BJ (cell line): ENCODE measurements at regions not wholly inside any gene's neighbourhood (a gene's known extent, or its start where the extent isn't known, plus 50 kb on each side); places are given as distances from the start of the nearest gene placed in this dataset.

Experiments
- CTCF ChIA-PET: fragments of 350-600 bp; formaldehyde crosslinking; extraction: SDS; loops from one replicate; lab custom pipeline; 2021; ENCODE audit warnings: antibody characterized with exemption, inconsistent platforms; lab: Yijun Ruan, JAX
- POLR2A ChIA-PET: fragments of 300-600 bp; sonication (Branson Sonifier 250); formaldehyde crosslinking; extraction: SDS; loops from one replicate; lab custom pipeline; 2021; ENCODE audit warnings: antibody characterized with exemption; lab: Charles Lee
- DNase-seq: peaks from one replicate; pipeline ENCODE4 v3.0.0-alpha.2; 2011; ENCODE audit warnings: low read depth
- H3K27me3 ChIP-seq: 2 replicates; pipeline ENCODE4 v1.6.0; 2011; ENCODE audit warnings: low read length; ENCODE audit not compliant: control insufficient read depth, insufficient read depth
- H3K36me3 ChIP-seq: 2 replicates; pipeline ENCODE4 v1.5.1; 2011; ENCODE audit warnings: low read length; ENCODE audit not compliant: control insufficient read depth, insufficient read depth
- H3K4me3 ChIP-seq: 2 replicates; pipeline ENCODE4 v1.5.1; 2011; ENCODE audit warnings: low read depth, mild to moderate bottlenecking, control low read depth, low read length
- TF ChIP-seq, protein P1 (sequence below): IDR thresholded peaks from 2 replicates; pipeline ENCODE4 v1.5.1; 2011; ENCODE audit warnings: low read depth, mild to moderate bottlenecking, control low read depth, inconsistent platforms, low read length, moderate library complexity; ENCODE audit not compliant: insufficient read depth

DNA sequence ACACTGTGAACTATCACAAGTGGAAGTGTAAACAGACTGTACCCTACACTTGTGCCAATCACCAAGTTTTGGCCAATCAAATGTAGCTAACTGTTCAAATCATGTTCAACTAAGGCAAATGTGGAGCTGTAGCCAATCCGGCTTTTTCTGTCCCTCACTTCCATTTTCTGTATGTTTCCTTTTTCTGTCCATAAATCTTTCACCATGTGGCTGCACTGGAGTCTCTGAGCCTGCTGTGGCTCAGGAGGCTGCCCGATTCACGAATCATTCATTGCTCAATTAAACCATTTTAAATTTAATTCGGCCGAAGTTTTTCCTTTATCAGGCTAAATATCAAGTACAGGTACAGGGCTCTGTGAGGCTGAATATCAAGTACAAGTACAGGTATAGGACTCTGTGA lies 216.5 kb downstream of the RFC3 start:
- TF ChIP-seq, protein P1, sequence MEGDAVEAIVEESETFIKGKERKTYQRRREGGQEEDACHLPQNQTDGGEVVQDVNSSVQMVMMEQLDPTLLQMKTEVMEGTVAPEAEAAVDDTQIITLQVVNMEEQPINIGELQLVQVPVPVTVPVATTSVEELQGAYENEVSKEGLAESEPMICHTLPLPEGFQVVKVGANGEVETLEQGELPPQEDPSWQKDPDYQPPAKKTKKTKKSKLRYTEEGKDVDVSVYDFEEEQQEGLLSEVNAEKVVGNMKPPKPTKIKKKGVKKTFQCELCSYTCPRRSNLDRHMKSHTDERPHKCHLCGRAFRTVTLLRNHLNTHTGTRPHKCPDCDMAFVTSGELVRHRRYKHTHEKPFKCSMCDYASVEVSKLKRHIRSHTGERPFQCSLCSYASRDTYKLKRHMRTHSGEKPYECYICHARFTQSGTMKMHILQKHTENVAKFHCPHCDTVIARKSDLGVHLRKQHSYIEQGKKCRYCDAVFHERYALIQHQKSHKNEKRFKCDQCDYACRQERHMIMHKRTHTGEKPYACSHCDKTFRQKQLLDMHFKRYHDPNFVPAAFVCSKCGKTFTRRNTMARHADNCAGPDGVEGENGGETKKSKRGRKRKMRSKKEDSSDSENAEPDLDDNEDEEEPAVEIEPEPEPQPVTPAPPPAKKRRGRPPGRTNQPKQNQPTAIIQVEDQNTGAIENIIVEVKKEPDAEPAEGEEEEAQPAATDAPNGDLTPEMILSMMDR, result no peak
- Histone ChIP-seq H3K36me3 (no peaks in the 10 kb centered on the region), H3K27me3 (no peaks in the 10 kb centered on the region), H3K4me3 (no peak overlapping the region)
- ChIA-PET CTCF (interaction anchor here (0.6 kb wide), 1 partner anchor 503 kb away, joined by 3 read pairs; no protein-coding TSS in a partner anchor), POLR2A (no interaction called here)
- DNase-seq, result no peak

DNA sequence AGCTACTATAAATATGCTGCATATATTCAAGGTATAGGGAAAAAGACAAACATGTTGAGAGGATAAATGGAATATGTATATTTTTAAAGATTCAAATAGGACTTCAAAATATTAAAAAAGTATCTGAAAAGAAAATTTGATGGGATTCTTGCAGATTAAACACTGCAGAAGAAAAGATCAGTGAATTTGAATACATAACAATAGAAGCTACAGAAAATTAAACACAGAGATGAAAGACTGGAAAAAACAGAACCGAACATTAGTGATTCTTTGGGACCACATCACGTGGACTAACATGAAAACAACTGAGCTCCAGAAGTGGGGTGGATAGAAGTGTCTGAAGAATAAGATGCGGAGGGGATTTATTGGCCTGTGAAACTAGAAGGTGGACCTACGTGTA lies 217.2 kb downstream of the RFC3 start:
- CTCF ChIA-PET, result interaction anchor here (0.8 to 0.9 kb wide), 2 partner anchors 21 to 55 kb away, joined by 3 read pairs; no protein-coding TSS in a partner anchor
- TF ChIP-seq, protein P1, result no peak
- Histone ChIP-seq H3K36me3 (no peaks in the 10 kb centered on the region), H3K27me3 (no peaks in the 10 kb centered on the region), H3K4me3 (no peak overlapping the region)
- POLR2A ChIA-PET, result no interaction called here
- DNase-seq, result no peak

DNA sequence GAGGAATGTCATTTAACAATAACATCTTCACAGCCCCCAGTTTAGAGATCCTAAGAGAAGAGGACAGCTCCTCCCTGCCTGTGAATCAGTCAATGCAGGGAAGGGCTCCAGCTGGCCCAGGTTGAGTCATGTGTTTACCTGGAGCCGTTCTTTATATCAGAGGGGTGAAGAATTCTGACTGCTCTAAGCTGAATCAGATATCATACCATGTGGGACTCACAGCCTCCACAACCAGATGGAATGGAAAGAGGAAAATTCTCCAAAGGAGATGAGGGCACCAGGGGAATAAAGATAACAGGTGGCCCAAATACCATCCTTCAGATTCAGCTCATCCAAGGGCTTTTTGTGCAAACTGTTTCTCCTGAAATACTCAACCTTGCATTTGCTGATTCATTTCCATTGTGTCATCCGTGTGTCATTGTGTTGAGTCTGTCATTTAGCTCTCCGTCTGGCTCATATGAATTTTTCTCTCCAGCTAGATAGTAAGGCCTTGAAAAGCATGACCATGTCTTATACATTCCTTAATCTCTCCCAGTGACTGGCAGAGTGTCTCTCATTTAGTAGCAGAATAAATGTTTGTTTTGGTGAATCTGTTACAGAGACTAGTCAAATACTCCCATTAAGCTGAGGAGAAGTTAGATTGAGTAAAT lies 217.9 kb downstream of the RFC3 start:
- POLR2A ChIA-PET, result interaction anchor here (0.6 kb wide), 1 partner anchor 1664 kb away, joined by 3 read pairs; no protein-coding TSS in a partner anchor
- Histone ChIP-seq H3K36me3 (no peaks in the 10 kb centered on the region), H3K27me3 (no peaks in the 10 kb centered on the region), H3K4me3 (no peak overlapping the region)
- TF ChIP-seq, protein P1, result no peak
- CTCF ChIA-PET, result interaction anchor here (0.8 to 1.3 kb wide), 3 partner anchors 20 to 56 kb away, joined by 3 to 4 read pairs (median 3); no protein-coding TSS in a partner anchor
- DNase-seq, result no peak

DNA sequence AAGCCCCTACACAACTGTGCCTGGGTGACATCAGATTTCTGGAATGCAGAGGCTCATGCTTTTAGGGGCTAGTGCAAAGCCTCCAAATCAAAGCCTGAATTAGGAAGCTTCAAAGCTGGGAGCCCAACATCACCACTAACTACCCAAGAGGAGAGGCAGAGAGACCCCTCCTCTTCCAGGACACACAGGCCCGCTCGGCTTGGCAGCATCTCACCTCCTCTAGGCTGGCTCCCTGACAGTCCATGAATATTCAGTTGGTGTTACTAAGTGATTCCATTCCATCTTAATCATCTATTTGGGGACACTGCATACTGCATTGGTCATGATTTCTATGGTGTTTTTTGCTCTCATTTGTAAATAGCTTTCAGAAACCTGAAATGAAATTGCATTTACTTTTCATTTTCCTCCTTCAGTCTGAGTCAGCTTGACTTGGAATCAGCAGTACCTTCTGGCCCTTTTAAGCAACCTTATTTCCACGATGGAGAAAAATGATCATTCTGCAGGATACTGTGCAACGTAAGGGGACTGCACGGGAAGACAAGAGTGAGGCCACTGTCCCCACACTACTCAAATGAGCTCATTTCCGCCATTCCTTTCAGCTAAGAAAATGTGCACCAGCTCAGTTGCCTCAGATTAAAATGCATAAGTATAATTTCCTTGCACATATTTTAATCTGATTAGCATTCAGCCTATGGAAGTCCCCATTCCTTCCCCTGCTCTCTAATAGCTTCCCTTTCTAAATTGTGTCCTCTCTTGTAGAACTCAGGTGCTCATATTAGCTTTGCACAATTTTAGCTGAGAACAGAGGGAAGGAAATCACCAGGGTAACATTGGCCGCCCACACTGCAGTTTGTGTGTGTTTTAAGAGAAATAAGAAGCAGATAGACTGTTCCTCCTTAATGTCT lies 219.9 kb downstream of the RFC3 start:
- TF ChIP-seq, protein P1, result no peak
- no peak for DNase-seq
- POLR2A ChIA-PET, result no interaction called here
- Histone ChIP-seq H3K36me3 (no peaks in the 10 kb centered on the region), H3K27me3 (no peaks in the 10 kb centered on the region), H3K4me3 (no peak overlapping the region)
- CTCF ChIA-PET, result interaction anchor here (0.9 kb wide), 1 partner anchor 9 kb away, joined by 5 read pairs; no protein-coding TSS in a partner anchor

DNA sequence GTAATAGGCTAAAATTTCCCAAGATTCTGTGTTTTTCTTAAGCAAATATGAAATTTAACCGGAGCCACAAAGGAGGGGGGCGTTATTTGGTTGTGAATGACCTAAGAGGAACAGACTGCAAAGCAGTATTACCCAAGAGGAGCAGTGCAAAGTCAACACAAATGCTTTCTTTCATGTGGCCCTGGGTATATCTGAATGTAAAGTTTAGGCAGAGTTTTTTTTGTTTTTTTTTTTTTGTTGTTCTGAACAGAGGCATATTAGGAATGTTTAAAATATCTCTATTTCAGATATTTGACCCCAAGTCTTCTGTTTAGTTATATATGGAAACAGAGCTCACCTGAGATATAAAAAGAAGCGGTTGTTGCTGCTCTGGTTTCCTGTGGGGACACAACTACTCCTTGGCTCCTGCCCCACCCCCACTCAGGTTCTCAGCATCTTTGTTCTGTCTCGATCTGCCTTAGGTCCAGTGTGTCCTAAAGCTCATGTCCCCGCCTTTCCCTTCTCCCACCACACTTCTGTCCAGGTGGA lies 220.7 kb downstream of the RFC3 start:
- TF ChIP-seq, protein P1, result no peak
- DNase-seq, result no peak
- no peak overlapping the region for H3K4me3 ChIP-seq
- POLR2A ChIA-PET, result no interaction called here
- H3K27me3 ChIP-seq, result no peaks in the 10 kb centered on the region
- CTCF ChIA-PET, result interaction anchor here (0.9 kb wide), 1 partner anchor 10 kb away, joined by 5 read pairs; no protein-coding TSS in a partner anchor
- no peaks in the 10 kb centered on the region for H3K36me3 ChIP-seq
